ENCODE measurements at regions not wholly inside any gene's neighbourhood (a gene's known extent, or its start where the extent isn't known, plus 50 kb on each side); places are given as distances from the start of the nearest gene placed in this dataset.

GRCh38 chr10:84047258-84048010, 91.9 kb upstream of the GHITM start:
- no peak for TF ChIP-seq CTCF (IDR thresholded peaks at IDR 0.05; ENCODE audit: insufficient read depth, low read length, poor library complexity, severe bottlenecking)
- no peak for TF ChIP-seq EZH2phosphoT487 (conservative IDR thresholded peaks at IDR 0.05; ENCODE audit: low read length)

All from SU-DHL-6 (cell line).